CD4-positive, CD25-positive, alpha-beta regulatory T cell (primary cell): ENCODE measurements at regions not wholly inside any gene's neighbourhood (a gene's known extent, or its start where the extent isn't known, plus 50 kb on each side); places are given as distances from the start of the nearest gene placed in this dataset.

ENCODE experiments used
- ATAC-seq, 2 donors: fragments of 150-1000 bp; cut with Tn5 transposase; one replicate each; pipeline ENCODE4 v1.10.0; 2021; ENCODE audit warnings: low read depth in 2 of 2, moderate number of reproducible peaks in 2 of 2, moderate library complexity in 1 of 2
- DNase-seq, 3 donors: peaks; one replicate each; pipeline versions ENCODE4 v3.0.0 to v3.0.0-alpha.2; 2012 to 2022; ENCODE audit warnings: mixed read lengths in 1 of 3
- H3K27ac ChIP-seq: one replicate; pipeline ENCODE4 v1.7.0; 2013; ENCODE audit warnings: mild to moderate bottlenecking, low read length; ENCODE audit not compliant: insufficient read depth, poor library complexity, severe bottlenecking
- H3K27me3 ChIP-seq: one replicate; pipeline ENCODE4 v1.7.0; 2013; ENCODE audit warnings: low read length; ENCODE audit not compliant: control insufficient read depth, insufficient read depth
- H3K36me3 ChIP-seq: one replicate; pipeline ENCODE4 v1.7.0; 2013; ENCODE audit warnings: mild to moderate bottlenecking, low read length, moderate library complexity; ENCODE audit not compliant: control insufficient read depth, insufficient read depth
- H3K4me1 ChIP-seq: 2 replicates; pipeline ENCODE4 v1.7.0; 2013; ENCODE audit warnings: mild to moderate bottlenecking, low read length; ENCODE audit not compliant: insufficient read depth, control insufficient read depth, poor library complexity, severe bottlenecking
- H3K4me3 ChIP-seq: one replicate; pipeline ENCODE4 v1.7.0; 2013; ENCODE audit warnings: low read depth, mild to moderate bottlenecking, low read length, moderate library complexity
- H3K9me3 ChIP-seq, 2 experiments: 1 replicate in 1 of 2; 2 replicates in 1 of 2; pipeline ENCODE4 v1.7.0; 2013; ENCODE audit warnings: low read length in 2 of 2, mild to moderate bottlenecking in 1 of 2, moderate library complexity in 1 of 2; ENCODE audit not compliant: control insufficient read depth in 2 of 2
- H3K27ac Mint-ChIP-seq, 3 donors: one replicate each; pipeline ENCODE4 v1.8.0; 2020 to 2022; ENCODE audit warnings: mild to moderate bottlenecking in 3 of 3, mixed read lengths in 3 of 3, moderate library complexity in 2 of 3
- H3K27me3 Mint-ChIP-seq: one replicate; pipeline ENCODE4 v1.8.0; 2022; ENCODE audit warnings: mild to moderate bottlenecking, mixed read lengths
- H3K36me3 Mint-ChIP-seq: one replicate; pipeline ENCODE4 v1.8.0; 2020; ENCODE audit warnings: mixed read lengths
- H3K4me1 Mint-ChIP-seq, 4 donors: one replicate each; pipeline ENCODE4 v1.8.0; 2020 to 2022; ENCODE audit warnings: mixed read lengths in 4 of 4, mild to moderate bottlenecking in 1 of 4
- H3K4me3 Mint-ChIP-seq, 4 donors: one replicate each; pipeline ENCODE4 v1.8.0; 2020 to 2022; ENCODE audit warnings: mild to moderate bottlenecking in 4 of 4, mixed read lengths in 4 of 4, moderate library complexity in 3 of 4
- H3K9me3 Mint-ChIP-seq, 7 donors: one replicate each; pipeline ENCODE4 v1.8.0; 2020 to 2022; ENCODE audit warnings: mixed read lengths in 7 of 7, mild to moderate bottlenecking in 3 of 7, moderate library complexity in 2 of 7

DNA sequence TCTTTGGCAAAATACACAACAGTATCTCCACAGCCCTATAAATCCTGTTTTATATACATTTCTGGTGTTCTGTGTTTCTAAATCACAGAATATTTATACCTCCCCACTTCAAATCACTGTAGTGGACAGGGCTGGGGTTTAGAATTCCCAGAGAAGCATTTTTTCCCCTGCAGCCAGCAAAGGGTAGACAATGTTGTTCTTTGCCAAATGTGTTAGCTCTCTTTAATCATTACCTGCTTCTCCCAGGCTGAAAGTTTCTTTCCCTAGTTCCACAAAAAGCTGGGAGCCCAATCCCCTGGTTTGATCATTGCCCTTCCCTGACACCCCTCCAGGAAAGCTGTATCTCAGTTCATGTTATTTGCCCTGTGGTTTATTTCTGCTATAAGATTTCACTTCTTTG lies 520.0 kb upstream of the SPHKAP start:
- no peak overlapping the region for H3K4me3 Mint-ChIP-seq
- H3K27ac Mint-ChIP-seq: no peak overlapping the region
- H3K27me3 ChIP-seq: no peaks in the 10 kb centered on the region
- no peaks in the 10 kb centered on the region for H3K36me3 Mint-ChIP-seq
- H3K9me3 ChIP-seq: no peaks in the 10 kb centered on the region
- no peak overlapping the region for H3K27ac ChIP-seq
- H3K4me3 ChIP-seq: no peak overlapping the region
- no peaks in the 10 kb centered on the region for H3K4me1 Mint-ChIP-seq
- H3K36me3 ChIP-seq: no peaks in the 10 kb centered on the region
- DNase-seq (no peak), ATAC-seq (no peak)
- peaks cover 0 to 6% (median 2%) of the 10 kb centered on the region in 7 donors for H3K9me3 Mint-ChIP-seq
- H3K27me3 Mint-ChIP-seq: no peaks in the 10 kb centered on the region
- H3K4me1 ChIP-seq: no peaks in the 10 kb centered on the region

DNA sequence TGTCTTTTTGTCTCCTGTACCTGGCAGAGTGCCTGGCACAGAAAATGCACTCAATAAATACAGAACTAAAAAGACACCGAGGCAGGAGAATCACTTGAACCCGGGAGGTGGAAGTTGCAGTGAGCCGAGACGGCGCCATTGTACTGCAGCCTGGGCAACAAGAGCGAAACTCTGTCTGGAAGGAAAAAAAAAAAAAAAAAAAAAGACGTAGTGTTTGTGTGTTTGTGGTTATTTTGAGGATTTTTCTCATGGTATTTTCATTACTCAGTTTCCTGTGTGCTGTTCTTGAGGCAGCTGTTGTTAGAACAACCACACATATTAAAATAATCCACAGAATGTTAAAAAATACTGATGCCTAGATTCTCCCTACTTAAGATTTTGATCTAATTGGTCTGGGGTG lies 519.2 kb upstream of the SPHKAP start:
- Mint-ChIP-seq H3K36me3 (no peaks in the 10 kb centered on the region), H3K9me3 (peaks cover 0 to 6% (median 2%) of the 10 kb centered on the region in 7 donors), H3K27ac (no peak overlapping the region), H3K4me3 (no peak overlapping the region), H3K4me1 (no peaks in the 10 kb centered on the region), H3K27me3 (no peaks in the 10 kb centered on the region)
- Histone ChIP-seq H3K36me3 (no peaks in the 10 kb centered on the region), H3K27ac (no peak overlapping the region), H3K9me3 (no peaks in the 10 kb centered on the region), H3K27me3 (no peaks in the 10 kb centered on the region), H3K4me3 (no peak overlapping the region), H3K4me1 (no peaks in the 10 kb centered on the region)
- ATAC-seq (no peak), DNase-seq (no peak)

DNA sequence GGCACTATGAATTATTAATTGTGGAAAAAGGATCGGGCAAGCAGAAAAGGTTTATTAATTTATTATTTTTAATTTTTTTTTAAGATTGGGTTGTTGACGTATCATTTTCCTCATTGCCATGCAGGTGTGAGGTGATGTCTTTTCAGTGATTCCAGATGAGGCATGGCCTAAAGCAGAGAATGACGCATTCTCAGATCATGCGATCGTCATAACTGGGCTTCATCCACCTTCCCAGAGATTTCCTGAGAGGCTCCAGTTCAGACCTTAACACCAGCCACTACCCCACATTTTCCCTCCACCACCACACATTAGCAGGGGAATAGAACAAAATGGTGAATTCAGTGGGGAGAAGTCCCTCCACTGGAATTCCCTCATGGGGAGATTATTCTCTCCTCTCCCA lies 518.4 kb upstream of the SPHKAP start:
- no peaks in the 10 kb centered on the region for H3K36me3 ChIP-seq
- no peak overlapping the region for H3K27ac ChIP-seq
- no peak for DNase-seq
- ATAC-seq: no peak
- no peaks in the 10 kb centered on the region for H3K27me3 ChIP-seq
- no peaks in the 10 kb centered on the region for H3K4me1 ChIP-seq
- no peak overlapping the region for H3K4me3 ChIP-seq
- Mint-ChIP-seq H3K4me1 (no peaks in the 10 kb centered on the region), H3K9me3 (peaks cover 0 to 9% (median 0%) of the 10 kb centered on the region in 7 donors), H3K27me3 (no peaks in the 10 kb centered on the region), H3K27ac (no peak overlapping the region), H3K36me3 (no peaks in the 10 kb centered on the region), H3K4me3 (no peak overlapping the region)
- H3K9me3 ChIP-seq: no peaks in the 10 kb centered on the region

DNA sequence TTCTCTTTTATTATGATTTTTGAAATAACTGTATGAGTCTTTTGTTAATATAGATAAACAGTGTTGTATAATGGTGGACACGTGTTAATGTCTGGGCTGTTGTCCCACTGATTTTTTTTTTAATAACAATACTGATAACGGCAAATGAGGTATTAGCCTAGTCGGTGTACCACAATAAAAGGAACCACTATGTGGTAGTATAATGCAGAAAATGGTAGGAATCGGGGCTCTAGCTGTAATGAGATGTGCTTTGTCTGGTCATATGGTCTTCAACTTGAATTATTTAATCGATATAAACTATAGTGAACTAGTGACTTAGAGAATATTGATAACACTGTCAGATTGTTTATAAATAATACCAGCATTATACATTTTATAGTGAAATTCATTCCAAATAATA lies 517.9 kb upstream of the SPHKAP start:
- Mint-ChIP-seq H3K27me3 (no peaks in the 10 kb centered on the region), H3K4me1 (no peaks in the 10 kb centered on the region), H3K27ac (no peak overlapping the region), H3K9me3 (peaks cover 0 to 10% (median 0%) of the 10 kb centered on the region in 7 donors), H3K36me3 (no peaks in the 10 kb centered on the region), H3K4me3 (no peak overlapping the region)
- Histone ChIP-seq H3K27me3 (no peaks in the 10 kb centered on the region), H3K4me1 (no peaks in the 10 kb centered on the region), H3K27ac (no peak overlapping the region), H3K4me3 (no peak overlapping the region), H3K9me3 (no peaks in the 10 kb centered on the region), H3K36me3 (no peaks in the 10 kb centered on the region)
- ATAC-seq (no peak), DNase-seq (no peak)

DNA sequence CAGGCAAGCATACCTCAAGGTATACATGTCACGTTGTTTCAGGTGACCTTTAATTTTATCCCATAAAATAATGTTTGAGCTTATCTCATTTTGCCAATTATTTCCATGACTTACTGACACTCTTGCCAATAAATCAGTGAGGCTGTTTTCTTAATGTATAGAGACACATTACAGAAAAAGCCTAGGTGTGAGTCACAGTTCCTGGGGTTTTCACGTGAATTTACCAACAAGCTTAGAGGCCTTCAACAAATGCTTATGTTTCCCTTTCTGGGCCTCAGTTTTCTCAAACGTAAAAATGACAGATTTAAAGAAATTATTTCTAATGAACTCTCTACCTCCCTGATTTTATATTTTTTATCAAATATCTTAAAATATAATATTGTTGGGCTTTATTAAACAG lies 517.5 kb upstream of the SPHKAP start:
- no peaks in the 10 kb centered on the region for H3K9me3 ChIP-seq
- H3K27ac Mint-ChIP-seq: no peak overlapping the region
- peaks cover 0 to 10% (median 2%) of the 10 kb centered on the region in 7 donors for H3K9me3 Mint-ChIP-seq
- no peak overlapping the region for H3K27ac ChIP-seq
- H3K4me3 Mint-ChIP-seq: no peak overlapping the region
- DNase-seq: no peak
- H3K36me3 Mint-ChIP-seq: no peaks in the 10 kb centered on the region
- H3K4me1 Mint-ChIP-seq: no peaks in the 10 kb centered on the region
- no peaks in the 10 kb centered on the region for H3K36me3 ChIP-seq
- no peaks in the 10 kb centered on the region for H3K27me3 Mint-ChIP-seq
- no peaks in the 10 kb centered on the region for H3K27me3 ChIP-seq
- H3K4me1 ChIP-seq: no peaks in the 10 kb centered on the region
- ATAC-seq: no peak
- H3K4me3 ChIP-seq: no peak overlapping the region

DNA sequence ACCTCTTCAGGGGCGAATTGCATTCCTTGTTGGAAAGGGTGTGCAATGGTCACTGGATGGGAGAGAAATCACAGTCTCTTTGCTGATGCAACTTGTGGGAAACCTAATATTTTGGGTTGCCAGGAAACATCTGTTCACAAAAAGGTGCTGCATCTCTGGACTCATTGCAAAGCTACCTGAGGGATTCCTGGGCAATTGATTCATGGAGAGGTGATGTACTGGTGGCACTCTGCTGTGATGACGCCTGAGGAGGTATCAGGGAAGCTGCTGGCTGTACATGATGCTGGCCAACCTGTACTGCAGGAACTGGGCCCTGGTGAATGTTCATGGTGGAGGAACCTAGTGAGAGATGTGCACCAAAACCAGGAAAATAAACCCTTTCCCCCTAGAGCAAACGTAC lies 516.0 kb upstream of the SPHKAP start:
- DNase-seq: no peak
- no peaks in the 10 kb centered on the region for H3K4me1 Mint-ChIP-seq
- peaks cover 0 to 10% (median 2%) of the 10 kb centered on the region in 7 donors for H3K9me3 Mint-ChIP-seq
- Histone ChIP-seq H3K27ac (no peak overlapping the region), H3K27me3 (no peaks in the 10 kb centered on the region), H3K4me1 (no peaks in the 10 kb centered on the region), H3K9me3 (no peaks in the 10 kb centered on the region), H3K36me3 (no peaks in the 10 kb centered on the region), H3K4me3 (no peak overlapping the region)
- no peak for ATAC-seq
- no peaks in the 10 kb centered on the region for H3K36me3 Mint-ChIP-seq
- H3K27me3 Mint-ChIP-seq: no peaks in the 10 kb centered on the region
- no peak overlapping the region for H3K4me3 Mint-ChIP-seq
- no peak overlapping the region for H3K27ac Mint-ChIP-seq

DNA sequence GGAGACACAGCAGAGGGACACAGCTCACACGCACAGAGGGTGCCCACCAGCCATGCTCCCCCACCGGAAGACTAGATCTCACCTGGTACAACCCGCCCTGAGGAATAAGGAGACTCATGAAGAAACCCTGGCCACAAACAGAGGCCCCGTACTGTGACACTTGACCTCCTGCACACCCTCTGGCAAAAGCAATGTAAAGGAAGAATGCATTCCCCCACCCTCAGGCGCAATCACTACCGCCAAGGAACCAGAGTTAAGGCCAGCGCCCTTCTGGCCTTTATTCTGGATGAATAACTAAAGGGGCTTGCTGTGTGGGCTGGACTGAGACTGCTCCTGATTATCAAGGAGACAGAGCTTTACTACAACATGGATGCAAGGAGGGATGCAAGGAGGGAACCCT lies 509.2 kb upstream of the SPHKAP start:
- Mint-ChIP-seq H3K9me3 (peaks cover 0 to 13% (median 8%) of the 10 kb centered on the region in 7 donors), H3K36me3 (no peaks in the 10 kb centered on the region), H3K4me1 (no peaks in the 10 kb centered on the region), H3K27ac (no peak overlapping the region), H3K27me3 (no peaks in the 10 kb centered on the region), H3K4me3 (no peak overlapping the region)
- Histone ChIP-seq H3K27ac (no peak overlapping the region), H3K9me3 (no peaks in the 10 kb centered on the region), H3K4me1 (no peaks in the 10 kb centered on the region), H3K4me3 (no peak overlapping the region), H3K36me3 (no peaks in the 10 kb centered on the region), H3K27me3 (no peaks in the 10 kb centered on the region)
- no peak for ATAC-seq
- no peak for DNase-seq

DNA sequence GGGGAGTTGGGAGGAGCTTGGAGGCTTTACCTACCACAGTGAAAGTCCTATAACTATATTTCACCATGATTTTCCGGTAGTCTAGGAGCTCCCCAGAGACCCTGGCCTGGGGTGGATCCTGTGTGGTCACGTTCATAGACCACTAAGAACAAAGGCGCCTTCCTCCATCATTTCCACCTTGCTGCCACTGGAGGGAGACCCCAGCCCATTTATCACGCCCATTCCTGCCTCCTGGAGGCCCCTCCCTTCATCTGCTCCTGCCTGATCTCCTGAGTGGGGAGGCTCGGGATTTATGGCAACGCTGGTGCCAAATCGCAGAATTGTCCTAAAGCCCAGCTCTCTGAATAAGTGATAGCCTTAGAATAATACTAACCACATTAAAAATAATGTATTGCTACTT lies 507.6 kb upstream of the SPHKAP start:
- H3K4me1 Mint-ChIP-seq: no peaks in the 10 kb centered on the region

More for the DNA sequence above, 507.6 kb upstream of the SPHKAP start:
- no peak overlapping the region for H3K4me3 Mint-ChIP-seq
- H3K36me3 Mint-ChIP-seq: no peaks in the 10 kb centered on the region
- no peaks in the 10 kb centered on the region for H3K27me3 Mint-ChIP-seq
- H3K9me3 ChIP-seq: no peaks in the 10 kb centered on the region
- no peak overlapping the region for H3K27ac ChIP-seq
- H3K4me1 ChIP-seq: no peaks in the 10 kb centered on the region
- H3K36me3 ChIP-seq: no peaks in the 10 kb centered on the region
- no peak overlapping the region for H3K4me3 ChIP-seq
- H3K27me3 ChIP-seq: no peaks in the 10 kb centered on the region
- DNase-seq: no peak
- H3K9me3 Mint-ChIP-seq: peaks cover 0 to 23% (median 5%) of the 10 kb centered on the region in 7 donors
- no peak overlapping the region for H3K27ac Mint-ChIP-seq
- ATAC-seq: no peak
